Esophagus squamous epithelium (tissue), 4 donors: ENCODE measurements at regions not wholly inside any gene's neighbourhood (a gene's known extent, or its start where the extent isn't known, plus 50 kb on each side); places are given as distances from the start of the nearest gene placed in this dataset.

Source experiments
- CTCF ChIP-seq, 6 experiments: fragments of 450-650 bp in 4 of 6; fragments of 200-600 bp in 2 of 6; sonication (generic) in 2 of 6; IDR thresholded peaks; one replicate each; pipeline ENCODE4 v1.5.1; 2016 to 2019; ENCODE audit warnings: antibody characterized with exemption in 6 of 6, mild to moderate bottlenecking in 4 of 6, moderate library complexity in 4 of 6
- POLR2A ChIP-seq, 4 donors: fragments of 450-650 bp; IDR thresholded peaks; one replicate each; pipeline ENCODE4 v1.6.1; 2017; ENCODE audit warnings: antibody characterized with exemption in 4 of 4, mild to moderate bottlenecking in 4 of 4, moderate library complexity in 3 of 4

GRCh38 chr15:25563596-25563995 lies 124.8 kb upstream of the UBE3A start:
- TF ChIP-seq CTCF (IDR thresholded peaks at IDR 0.05) (no peak), POLR2A (IDR thresholded peaks at IDR 0.05) (no peak)
